ENCODE measurements at regions not wholly inside any gene's neighbourhood (a gene's known extent, or its start where the extent isn't known, plus 50 kb on each side); places are given as distances from the start of the nearest gene placed in this dataset.

GRCh38 chr10:44178281-44178680, 206.6 kb downstream of the CXCL12 start:
- H3K4me3 ChIP-seq (ENCODE audit: low read depth, low read length) = no peak overlapping the region
- TF ChIP-seq CTCF (IDR thresholded peaks at IDR 0.05; ENCODE audit: insufficient read depth, low read depth, low read length, missing control alignments) = no peak
- no peak for DNase-seq (ENCODE audit: low read depth)

GRCh38 chr10:44177610-44178009, 207.3 kb downstream of the CXCL12 start:
- H3K4me3 ChIP-seq (ENCODE audit: low read depth, low read length) = no peak overlapping the region
- no peak for DNase-seq (ENCODE audit: low read depth)
- no peak for TF ChIP-seq CTCF (IDR thresholded peaks at IDR 0.05; ENCODE audit: insufficient read depth, low read depth, low read length, missing control alignments)

GRCh38 chr10:44176311-44176710, 208.6 kb downstream of the CXCL12 start:
- no peak for DNase-seq (ENCODE audit: low read depth)
- H3K4me3 ChIP-seq (ENCODE audit: low read depth, low read length) = no peak overlapping the region
- no peak for TF ChIP-seq CTCF (IDR thresholded peaks at IDR 0.05; ENCODE audit: insufficient read depth, low read depth, low read length, missing control alignments)

- no peak overlapping the region for H3K4me3 ChIP-seq (ENCODE audit: low read depth, low read length)
- DNase-seq (ENCODE audit: low read depth) = no peak
- TF ChIP-seq CTCF (IDR thresholded peaks at IDR 0.05; ENCODE audit: insufficient read depth, low read depth, low read length, missing control alignments) = no peak
Measured at GRCh38 chr10:44173608-44173894, 211.3 kb downstream of the CXCL12 start.

- H3K4me3 ChIP-seq (ENCODE audit: low read depth, low read length) = no peak overlapping the region
- no peak for TF ChIP-seq CTCF (IDR thresholded peaks at IDR 0.05; ENCODE audit: insufficient read depth, low read depth, low read length, missing control alignments)
- DNase-seq (ENCODE audit: low read depth) = no peak
Measured at GRCh38 chr10:44172883-44173607, 211.9 kb downstream of the CXCL12 start.

- no peak overlapping the region for H3K4me3 ChIP-seq (ENCODE audit: low read depth, low read length)
- no peak for TF ChIP-seq CTCF (IDR thresholded peaks at IDR 0.05; ENCODE audit: insufficient read depth, low read depth, low read length, missing control alignments)
- DNase-seq (ENCODE audit: low read depth) = no peak
Measured at GRCh38 chr10:44171765-44172164, 213.1 kb downstream of the CXCL12 start.

- H3K4me3 ChIP-seq (ENCODE audit: low read depth, low read length) = no peak overlapping the region
- no peak for TF ChIP-seq CTCF (IDR thresholded peaks at IDR 0.05; ENCODE audit: insufficient read depth, low read depth, low read length, missing control alignments)
- DNase-seq (ENCODE audit: low read depth) = no peak
Measured at GRCh38 chr10:44168478-44168877, 216.4 kb downstream of the CXCL12 start.

Measured in GM12865 (cell line).